Activated CD8-positive, alpha-beta T cell treated with anti-CD3 and anti-CD28 coated beads for 36 hours (primary cell): ENCODE measurements at regions not wholly inside any gene's neighbourhood (a gene's known extent, or its start where the extent isn't known, plus 50 kb on each side); places are given as distances from the start of the nearest gene placed in this dataset.

Experiments
- ATAC-seq: fragments of 200-7000 bp; cut with Tn5 transposase; one replicate; pipeline ENCODE4 v1.10.0; 2021; ENCODE audit warnings: mild to moderate bottlenecking, moderate library complexity
- CTCF ChIA-PET: fragments of 350-600 bp; sonication (Branson Sonifier 250); formaldehyde crosslinking; loops from one replicate; lab custom pipeline; 2021; ENCODE audit warnings: antibody characterized with exemption; lab: Charles Lee
- POLR2A ChIA-PET: fragments of 350-600 bp; sonication (Branson Sonifier 250); formaldehyde crosslinking; loops from one replicate; lab custom pipeline; 2021; ENCODE audit warnings: antibody characterized with exemption; lab: Charles Lee
- DNase-seq: peaks from one replicate; pipeline ENCODE4 v3.0.0-alpha.2; 2020
- H3K27ac Mint-ChIP-seq: one replicate; pipeline ENCODE4 v1.8.0; 2021; ENCODE audit warnings: mild to moderate bottlenecking, mixed read lengths
- H3K27me3 Mint-ChIP-seq: one replicate; pipeline ENCODE4 v1.8.0; 2021; ENCODE audit warnings: mixed read lengths
- H3K36me3 Mint-ChIP-seq: one replicate; pipeline ENCODE4 v1.8.0; 2021; ENCODE audit warnings: low read depth, mixed read lengths
- H3K4me1 Mint-ChIP-seq: one replicate; pipeline ENCODE4 v1.8.0; 2021; ENCODE audit warnings: low read depth, mixed read lengths
- H3K4me3 Mint-ChIP-seq: one replicate; pipeline ENCODE4 v1.8.0; 2021; ENCODE audit warnings: mild to moderate bottlenecking, moderate library complexity, mixed read lengths
- H3K9me3 Mint-ChIP-seq: one replicate; pipeline ENCODE4 v1.8.0; 2021; ENCODE audit warnings: mixed read lengths
- CTCF ChIP-seq: fragments of 200-600 bp; IDR thresholded peaks from one replicate; pipeline ENCODE4 v1.8.0; 2022; ENCODE audit warnings: antibody characterized with exemption, mild to moderate bottlenecking
- intact Hi-C: fragments of 100-400 bp; cut with micrococcal nuclease; formaldehyde crosslinking; loops from one replicate; pipeline ENCODE4 v1.10.0; 2022

- Mint-ChIP-seq H3K27me3 (no peaks in the 10 kb centered on the region), H3K36me3 (no peaks in the 10 kb centered on the region), H3K4me1 (no peaks in the 10 kb centered on the region), H3K9me3 (no peaks in the 10 kb centered on the region), H3K4me3 (no peak overlapping the region), H3K27ac (no peak overlapping the region)
- ChIA-PET CTCF (no interaction called here), POLR2A (no interaction called here)
- TF ChIP-seq CTCF: no peak
- intact Hi-C loops: no loop called here
- no peak for ATAC-seq
- no peak for DNase-seq
These were observed 124.4 kb downstream of the INHBB start for GRCh38 chr2:120470041-120470965.

- ATAC-seq: no peak
- intact Hi-C loops: no loop called here
These were observed 125.2 kb downstream of the INHBB start for GRCh38 chr2:120471166-120471565.

GRCh38 chr2:120472031-120472430 lies 126.1 kb downstream of the INHBB start:
- DNase-seq: no peak

More at GRCh38 chr2:120471166-120471565, 125.2 kb downstream of the INHBB start:
- POLR2A ChIA-PET: no interaction called here
- TF ChIP-seq CTCF: no peak
- no peak for DNase-seq
- Mint-ChIP-seq H3K36me3 (no peaks in the 10 kb centered on the region), H3K27me3 (no peaks in the 10 kb centered on the region), H3K4me1 (no peaks in the 10 kb centered on the region), H3K27ac (no peak overlapping the region), H3K9me3 (no peaks in the 10 kb centered on the region), H3K4me3 (no peak overlapping the region)
- CTCF ChIA-PET: no interaction called here

GRCh38 chr2:120472891-120473309 lies 127.0 kb downstream of the INHBB start:
- no peak overlapping the region for H3K4me3 Mint-ChIP-seq
- ATAC-seq (no peak), DNase-seq (no peak)
- H3K4me1 Mint-ChIP-seq: no peaks in the 10 kb centered on the region
- H3K27ac Mint-ChIP-seq: no peak overlapping the region
- no peaks in the 10 kb centered on the region for H3K36me3 Mint-ChIP-seq
- ChIA-PET POLR2A (no interaction called here), CTCF (no interaction called here)
- H3K9me3 Mint-ChIP-seq: no peaks in the 10 kb centered on the region
- no peaks in the 10 kb centered on the region for H3K27me3 Mint-ChIP-seq
- TF ChIP-seq CTCF: no peak
- intact Hi-C loops: no loop called here

More at GRCh38 chr2:120472031-120472430, 126.1 kb downstream of the INHBB start:
- no peaks in the 10 kb centered on the region for H3K36me3 Mint-ChIP-seq
- no peak overlapping the region for H3K27ac Mint-ChIP-seq
- no peak for TF ChIP-seq CTCF
- H3K4me3 Mint-ChIP-seq: no peak overlapping the region
- no peaks in the 10 kb centered on the region for H3K4me1 Mint-ChIP-seq
- ChIA-PET CTCF (no interaction called here), POLR2A (no interaction called here)
- no peaks in the 10 kb centered on the region for H3K9me3 Mint-ChIP-seq
- no peak for ATAC-seq
- intact Hi-C loops: no loop called here
- H3K27me3 Mint-ChIP-seq: no peaks in the 10 kb centered on the region

GRCh38 chr2:120473522-120474271 lies 127.8 kb downstream of the INHBB start:
- ATAC-seq (no peak), DNase-seq (no peak)
- no peaks in the 10 kb centered on the region for H3K4me1 Mint-ChIP-seq
- no peaks in the 10 kb centered on the region for H3K9me3 Mint-ChIP-seq
- POLR2A ChIA-PET: no interaction called here
- TF ChIP-seq CTCF: no peak
- no peaks in the 10 kb centered on the region for H3K36me3 Mint-ChIP-seq
- intact Hi-C loops: no loop called here
- no peak overlapping the region for H3K4me3 Mint-ChIP-seq
- H3K27ac Mint-ChIP-seq: no peak overlapping the region
- CTCF ChIA-PET: no interaction called here
- no peaks in the 10 kb centered on the region for H3K27me3 Mint-ChIP-seq
